ENCODE measurements at regions not wholly inside any gene's neighbourhood (a gene's known extent, or its start where the extent isn't known, plus 50 kb on each side); places are given as distances from the start of the nearest gene placed in this dataset.
"Not testable (repeated sequence)": the region's sequence is repeated elsewhere in the genome, so short reads cannot be mapped to it uniquely, and the experiment has no call there.

GRCh38 chr4:8725071-8725841, 132.7 kb downstream of the CPZ start:
- TF ChIP-seq CTCF (IDR thresholded peaks at IDR 0.05): no peak
- no peak overlapping the region for H3K4me3 ChIP-seq
- no peak overlapping the region for H3K27ac ChIP-seq
- peak; percentile 50 for DNase-seq (ENCODE audit: low spot score)

GRCh38 chr4:8724436-8725070, 132.0 kb downstream of the CPZ start:
- no peak for TF ChIP-seq CTCF (IDR thresholded peaks at IDR 0.05)
- DNase-seq (ENCODE audit: low spot score): peak; percentile 64
- Histone ChIP-seq H3K4me3 (no peak overlapping the region), H3K27ac (no peak overlapping the region)

GRCh38 chr4:8723222-8723980, 130.8 kb downstream of the CPZ start:
- peak; percentile 67 for DNase-seq (ENCODE audit: low spot score)
- Histone ChIP-seq H3K4me3 (no peak overlapping the region), H3K27ac (no peak overlapping the region)
- TF ChIP-seq CTCF (IDR thresholded peaks at IDR 0.05): no peak

DNA sequence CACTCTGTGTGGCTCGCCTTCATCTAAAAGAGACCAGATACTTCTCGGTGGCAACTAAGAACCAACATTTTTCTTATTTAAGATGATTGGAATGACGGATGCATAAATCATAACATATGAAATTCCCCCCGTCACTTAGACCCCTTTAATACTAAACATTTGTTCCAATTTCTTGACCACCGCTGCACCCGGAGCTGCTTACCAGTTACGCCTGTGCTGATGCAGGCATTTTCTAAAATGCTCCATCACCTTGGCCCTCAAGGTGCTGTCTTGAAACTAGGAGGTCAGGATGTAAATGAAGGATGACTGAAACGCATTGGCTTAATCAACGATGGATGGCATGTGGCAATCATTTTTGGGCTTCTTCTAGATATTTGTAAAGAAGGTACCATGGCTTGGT, 130.0 kb downstream of the CPZ start:
- no peak for DNase-seq (ENCODE audit: low spot score)
- Histone ChIP-seq H3K4me3 (no peak overlapping the region), H3K27ac (no peak overlapping the region)
- no peak for TF ChIP-seq CTCF (IDR thresholded peaks at IDR 0.05)

GRCh38 chr4:8721621-8722020, 129.1 kb downstream of the CPZ start:
- TF ChIP-seq CTCF (IDR thresholded peaks at IDR 0.05): no peak
- Histone ChIP-seq H3K27ac (no peak overlapping the region), H3K4me3 (no peak overlapping the region)
- no peak for DNase-seq (ENCODE audit: low spot score)

GRCh38 chr4:8719421-8719820, 126.9 kb downstream of the CPZ start:
- TF ChIP-seq CTCF (IDR thresholded peaks at IDR 0.05): no peak
- no peak for DNase-seq (ENCODE audit: low spot score)
- no peak overlapping the region for H3K27ac ChIP-seq
- no peak overlapping the region for H3K4me3 ChIP-seq

DNA sequence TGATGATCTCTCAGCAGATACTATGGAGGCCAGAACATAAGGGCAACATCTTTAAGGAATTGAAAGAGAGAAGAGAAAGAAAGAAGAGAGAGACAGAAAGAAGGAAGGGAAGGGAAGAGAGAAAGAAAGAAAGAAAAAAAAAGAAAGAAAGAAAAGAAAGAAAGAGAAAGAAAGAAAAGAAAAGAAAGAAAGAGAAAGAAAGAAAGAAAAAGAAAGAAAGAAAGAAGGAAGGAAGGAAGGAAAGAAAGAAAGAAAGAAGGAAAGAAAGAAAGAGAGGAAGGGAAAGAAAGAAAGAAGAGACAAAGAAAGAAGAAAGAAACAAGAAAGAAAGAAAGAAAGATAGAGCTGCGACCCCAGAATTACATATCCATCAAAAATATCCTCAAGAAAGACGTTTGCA, 124.9 kb downstream of the CPZ start:
- not testable (repeated sequence) for H3K4me3 ChIP-seq; DNase-seq (ENCODE audit: low spot score); H3K27ac ChIP-seq

All from coronary artery (tissue), 2 donors.